Karpas-422 (cell line): ENCODE measurements at regions not wholly inside any gene's neighbourhood (a gene's known extent, or its start where the extent isn't known, plus 50 kb on each side); places are given as distances from the start of the nearest gene placed in this dataset.
"Not testable (repeated sequence)": the region's sequence is repeated elsewhere in the genome, so short reads cannot be mapped to it uniquely, and the experiment has no call there.

ENCODE experiments used
- DNase-seq: peaks from one replicate; pipeline ENCODE4 v3.0.0-alpha.2; 2015
- H2AFZ ChIP-seq: fragments of 200-600 bp; sonication (generic); 2 replicates; pipeline ENCODE4 v1.6.1; 2014; ENCODE audit warnings: antibody characterized with exemption, low read length, mixed read lengths
- H3K27ac ChIP-seq: fragments of 200-600 bp; sonication (generic); 2 replicates; pipeline ENCODE4 v1.5.1; 2014; ENCODE audit warnings: mild to moderate bottlenecking, low read length, moderate library complexity
- H3K27me3 ChIP-seq: fragments of 200-600 bp; sonication (generic); 2 replicates; pipeline ENCODE4 v1.6.1; 2014; ENCODE audit warnings: low read length, mixed read lengths
- H3K36me3 ChIP-seq: fragments of 200-600 bp; sonication (generic); 2 replicates; pipeline ENCODE4 v1.6.1; 2014; ENCODE audit warnings: low read length, mixed read lengths; ENCODE audit not compliant: insufficient read depth
- H3K4me1 ChIP-seq: fragments of 200-600 bp; sonication (generic); 2 replicates; pipeline ENCODE4 v1.6.1; 2014; ENCODE audit warnings: mild to moderate bottlenecking, low read length, mixed read lengths
- H3K4me2 ChIP-seq: fragments of 200-600 bp; sonication (generic); 2 replicates; pipeline ENCODE4 v1.6.1; 2014; ENCODE audit warnings: low read length, low read depth, mild to moderate bottlenecking; ENCODE audit not compliant: poor library complexity, severe bottlenecking
- H3K4me3 ChIP-seq: fragments of 200-600 bp; sonication (generic); 2 replicates; pipeline ENCODE4 v1.5.1; 2014; ENCODE audit warnings: mild to moderate bottlenecking, antibody characterized with exemption, low read length, mixed read lengths
- H3K79me2 ChIP-seq: fragments of 200-600 bp; sonication (generic); 2 replicates; pipeline ENCODE4 v1.6.1; 2014; ENCODE audit warnings: mild to moderate bottlenecking, low read length, mixed read lengths
- H3K9ac ChIP-seq: fragments of 200-600 bp; sonication (generic); 2 replicates; pipeline ENCODE4 v1.6.0; 2014; ENCODE audit warnings: low read length
- H3K9me2 ChIP-seq: fragments of 200-600 bp; sonication (generic), shearing (Covaris generic); replicated peaks from 2 replicates; pipeline ENCODE4 v1.6.0; 2014; ENCODE audit warnings: mild to moderate bottlenecking, low read length, moderate library complexity; ENCODE audit not compliant: insufficient read depth
- H3K9me3 ChIP-seq: fragments of 300-700, 200-600 bp; sonication (generic); 2 replicates; pipeline ENCODE4 v1.6.1; 2014; ENCODE audit warnings: low read length, mixed read lengths
- H4K20me1 ChIP-seq: fragments of 200-600 bp; sonication (generic); 2 replicates; pipeline ENCODE4 v1.6.1; 2014; ENCODE audit warnings: mild to moderate bottlenecking, antibody characterized with exemption, low read length, low read depth; ENCODE audit not compliant: insufficient read depth

- Histone ChIP-seq H3K4me1 (no peaks in the 10 kb centered on the region), H3K9me2 (no peaks in the 10 kb centered on the region), H2AFZ (no peak overlapping the region), H4K20me1 (no peaks in the 10 kb centered on the region), H3K4me2 (no peak overlapping the region), H3K36me3 (no peaks in the 10 kb centered on the region), H3K4me3 (no peak overlapping the region), H3K9me3 (peaks cover 44% of the 10 kb centered on the region), H3K27me3 (no peaks in the 10 kb centered on the region), H3K27ac (no peak overlapping the region), H3K9ac (no peak overlapping the region), H3K79me2 (no peaks in the 10 kb centered on the region)
- no peak for DNase-seq
These were observed 1894.9 kb upstream of the LRRTM1 start for GRCh38 chr2:82199493-82199852.

GRCh38 chr2:82198809-82199492 lies 1894.4 kb upstream of the LRRTM1 start:
- DNase-seq, result no peak
- Histone ChIP-seq H3K4me3 (no peak overlapping the region), H3K9me3 (peaks cover 45% of the 10 kb centered on the region), H3K9ac (no peak overlapping the region), H4K20me1 (no peaks in the 10 kb centered on the region), H3K27me3 (no peaks in the 10 kb centered on the region), H3K9me2 (no peaks in the 10 kb centered on the region), H3K79me2 (no peaks in the 10 kb centered on the region), H3K36me3 (no peaks in the 10 kb centered on the region), H2AFZ (no peak overlapping the region), H3K4me2 (no peak overlapping the region), H3K27ac (no peak overlapping the region), H3K4me1 (no peaks in the 10 kb centered on the region)

- Histone ChIP-seq H2AFZ (no peak overlapping the region), H3K4me1 (no peaks in the 10 kb centered on the region), H3K4me2 (no peak overlapping the region), H3K36me3 (no peaks in the 10 kb centered on the region), H3K27me3 (no peaks in the 10 kb centered on the region), H3K27ac (no peak overlapping the region), H4K20me1 (no peaks in the 10 kb centered on the region), H3K79me2 (no peaks in the 10 kb centered on the region), H3K9me2 (no peaks in the 10 kb centered on the region), H3K9me3 (peaks cover 62% of the 10 kb centered on the region), H3K9ac (no peak overlapping the region), H3K4me3 (no peak overlapping the region)
- no peak for DNase-seq
These were observed 1877.7 kb upstream of the LRRTM1 start for GRCh38 chr2:82182270-82182669.

GRCh38 chr2:82175210-82175609 lies 1870.7 kb upstream of the LRRTM1 start:
- not testable (repeated sequence) for H3K4me3 ChIP-seq, H3K9me2 ChIP-seq, H4K20me1 ChIP-seq, H3K27ac ChIP-seq, DNase-seq, H3K36me3 ChIP-seq, H3K4me2 ChIP-seq, H3K9ac ChIP-seq, H3K27me3 ChIP-seq, H3K4me1 ChIP-seq, H2AFZ ChIP-seq, H3K79me2 ChIP-seq
- H3K9me3 ChIP-seq, result peaks cover 59% of the 10 kb centered on the region

- Histone ChIP-seq H3K27ac (no peak overlapping the region), H4K20me1 (no peaks in the 10 kb centered on the region), H3K4me1 (no peaks in the 10 kb centered on the region), H3K79me2 (no peaks in the 10 kb centered on the region), H3K4me3 (no peak overlapping the region), H3K27me3 (no peaks in the 10 kb centered on the region), H3K4me2 (no peak overlapping the region), H3K9me2 (no peaks in the 10 kb centered on the region), H2AFZ (no peak overlapping the region), H3K36me3 (no peaks in the 10 kb centered on the region), H3K9me3 (peaks cover 56% of the 10 kb centered on the region), H3K9ac (no peak overlapping the region)
- no peak for DNase-seq
These were observed 1867.9 kb upstream of the LRRTM1 start for GRCh38 chr2:82172483-82172882.

- Histone ChIP-seq H3K4me1 (no peaks in the 10 kb centered on the region), H2AFZ (no peak overlapping the region), H3K36me3 (no peaks in the 10 kb centered on the region), H3K9me2 (no peaks in the 10 kb centered on the region), H3K4me3 (no peak overlapping the region), H4K20me1 (no peaks in the 10 kb centered on the region), H3K27ac (no peak overlapping the region), H3K9me3 (peaks cover 63% of the 10 kb centered on the region), H3K27me3 (no peaks in the 10 kb centered on the region), H3K79me2 (no peaks in the 10 kb centered on the region), H3K9ac (no peak overlapping the region), H3K4me2 (no peak overlapping the region)
- DNase-seq, result no peak
These were observed 1864.8 kb upstream of the LRRTM1 start for GRCh38 chr2:82169379-82169778.

GRCh38 chr2:82165377-82165776 lies 1860.8 kb upstream of the LRRTM1 start:
- H3K4me2 ChIP-seq, result no peak overlapping the region
- no peaks in the 10 kb centered on the region for H3K79me2 ChIP-seq
- no peaks in the 10 kb centered on the region for H3K4me1 ChIP-seq
- no peaks in the 10 kb centered on the region for H3K36me3 ChIP-seq
- no peak overlapping the region for H3K4me3 ChIP-seq
- H3K9me2 ChIP-seq, result no peaks in the 10 kb centered on the region
- H3K27me3 ChIP-seq, result no peaks in the 10 kb centered on the region
- H2AFZ ChIP-seq, result no peak overlapping the region
- no peak overlapping the region for H3K27ac ChIP-seq
- H3K9ac ChIP-seq, result no peak overlapping the region
- no peaks in the 10 kb centered on the region for H4K20me1 ChIP-seq
- no peak for DNase-seq
- peaks cover 64% of the 10 kb centered on the region for H3K9me3 ChIP-seq

GRCh38 chr2:82158150-82158549 lies 1853.6 kb upstream of the LRRTM1 start:
- no peak overlapping the region for H3K4me2 ChIP-seq
- H3K27ac ChIP-seq, result no peak overlapping the region
- H3K4me1 ChIP-seq, result no peaks in the 10 kb centered on the region
- peaks cover 52% of the 10 kb centered on the region for H3K9me3 ChIP-seq
- H3K4me3 ChIP-seq, result no peak overlapping the region
- no peaks in the 10 kb centered on the region for H3K36me3 ChIP-seq
- H3K9ac ChIP-seq, result no peak overlapping the region
- H3K79me2 ChIP-seq, result no peaks in the 10 kb centered on the region
- no peaks in the 10 kb centered on the region for H3K27me3 ChIP-seq
- H4K20me1 ChIP-seq, result no peaks in the 10 kb centered on the region
- no peak overlapping the region for H2AFZ ChIP-seq
- no peaks in the 10 kb centered on the region for H3K9me2 ChIP-seq
- DNase-seq, result no peak

- H3K9me3 ChIP-seq, result peaks cover 59% of the 10 kb centered on the region
- no peaks in the 10 kb centered on the region for H3K36me3 ChIP-seq
- H3K9me2 ChIP-seq, result no peaks in the 10 kb centered on the region
- H3K4me3 ChIP-seq, result no peak overlapping the region
- no peaks in the 10 kb centered on the region for H4K20me1 ChIP-seq
- no peak overlapping the region for H3K9ac ChIP-seq
- H3K79me2 ChIP-seq, result no peaks in the 10 kb centered on the region
- DNase-seq, result no peak
- no peaks in the 10 kb centered on the region for H3K4me1 ChIP-seq
- H3K4me2 ChIP-seq, result no peak overlapping the region
- no peaks in the 10 kb centered on the region for H3K27me3 ChIP-seq
- H3K27ac ChIP-seq, result no peak overlapping the region
- H2AFZ ChIP-seq, result no peak overlapping the region
These were observed 1850.9 kb upstream of the LRRTM1 start for GRCh38 chr2:82155469-82155868.
